Activated T-cell treated with anti-CD3 and anti-CD28 coated beads for 24 hours (primary cell): ENCODE measurements at regions not wholly inside any gene's neighbourhood (a gene's known extent, or its start where the extent isn't known, plus 50 kb on each side); places are given as distances from the start of the nearest gene placed in this dataset.
"Not testable (repeated sequence)": the region's sequence is repeated elsewhere in the genome, so short reads cannot be mapped to it uniquely, and the experiment has no call there.

Source experiments
- DNase-seq: peaks from one replicate; pipeline ENCODE4 v3.0.0-alpha.2; 2020; ENCODE audit warnings: low read depth

GRCh38 chr6:86731631-86732030 is 205.7 kb upstream of the HTR1E start:
- DNase-seq = not testable (repeated sequence)

GRCh38 chr6:86730772-86731171 is 206.6 kb upstream of the HTR1E start:
- DNase-seq = not testable (repeated sequence)

- DNase-seq = no peak
Observed at GRCh38 chr6:86730216-86730615, 207.1 kb upstream of the HTR1E start.

- DNase-seq = no peak
Observed at GRCh38 chr6:86728976-86729375, 208.4 kb upstream of the HTR1E start.

GRCh38 chr6:86724695-86725094 is 212.6 kb upstream of the HTR1E start:
- DNase-seq = no peak

GRCh38 chr6:86723729-86724128 is 213.6 kb upstream of the HTR1E start:
- DNase-seq = no peak

- DNase-seq = no peak
Observed at GRCh38 chr6:86723151-86723550, 214.2 kb upstream of the HTR1E start.

- DNase-seq = no peak
Observed at GRCh38 chr6:86722131-86722530, 215.2 kb upstream of the HTR1E start.

GRCh38 chr6:86715676-86716075 is 221.7 kb upstream of the HTR1E start:
- no peak for DNase-seq

GRCh38 chr6:86712039-86712438 is 225.3 kb upstream of the HTR1E start:
- DNase-seq = no peak

GRCh38 chr6:86707545-86708120 is 229.7 kb upstream of the HTR1E start:
- DNase-seq = no peak

- no peak for DNase-seq
Observed at GRCh38 chr6:86706449-86706848, 230.9 kb upstream of the HTR1E start.

GRCh38 chr6:86701228-86701627 is 236.1 kb upstream of the HTR1E start:
- not testable (repeated sequence) for DNase-seq

- DNase-seq = no peak
Observed at GRCh38 chr6:86686496-86686895, 250.8 kb upstream of the HTR1E start.

GRCh38 chr6:86685230-86685797 is 252.0 kb upstream of the HTR1E start:
- DNase-seq = no peak

GRCh38 chr6:86683132-86683908 is 254.0 kb upstream of the HTR1E start:
- DNase-seq = no peak

- no peak for DNase-seq
Observed at GRCh38 chr6:86682297-86682696, 255.0 kb upstream of the HTR1E start.

GRCh38 chr6:86681140-86681539 is 256.2 kb upstream of the HTR1E start:
- not testable (repeated sequence) for DNase-seq

- not testable (repeated sequence) for DNase-seq
Observed at GRCh38 chr6:86672125-86672524, 265.2 kb upstream of the HTR1E start.

- DNase-seq = no peak
Observed at GRCh38 chr6:86657192-86657591, 280.1 kb upstream of the HTR1E start.

- no peak for DNase-seq
Observed at GRCh38 chr6:86629123-86629522, 308.2 kb upstream of the HTR1E start.

- DNase-seq = no peak
Observed at GRCh38 chr6:86619428-86619827, 317.9 kb upstream of the HTR1E start.

GRCh38 chr6:86615299-86615698 is 322.0 kb upstream of the HTR1E start:
- DNase-seq = no peak
